ENCODE measurements at regions not wholly inside any gene's neighbourhood (a gene's known extent, or its start where the extent isn't known, plus 50 kb on each side); places are given as distances from the start of the nearest gene placed in this dataset.

DNA sequence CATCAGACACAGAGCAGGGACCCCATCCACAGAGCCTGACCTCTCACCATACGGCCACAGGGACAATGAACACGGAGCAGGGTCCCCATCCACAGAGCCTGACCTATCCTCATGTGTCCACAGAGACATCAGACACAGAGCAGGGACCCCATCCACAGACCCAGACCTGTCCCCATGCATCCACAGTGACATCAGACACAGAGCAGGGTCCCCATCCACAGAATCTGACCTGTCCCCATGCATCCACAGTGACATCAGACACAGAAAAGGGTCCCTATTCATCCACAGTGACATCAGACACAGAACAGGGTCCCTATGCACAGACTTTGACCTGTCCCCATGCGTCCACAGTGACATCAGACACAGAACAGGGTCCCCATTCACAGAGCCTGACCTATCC, 325.1 kb upstream of the RAB6C start:
- no peak for DNase-seq (ENCODE audit: low read depth, low spot score)

DNA sequence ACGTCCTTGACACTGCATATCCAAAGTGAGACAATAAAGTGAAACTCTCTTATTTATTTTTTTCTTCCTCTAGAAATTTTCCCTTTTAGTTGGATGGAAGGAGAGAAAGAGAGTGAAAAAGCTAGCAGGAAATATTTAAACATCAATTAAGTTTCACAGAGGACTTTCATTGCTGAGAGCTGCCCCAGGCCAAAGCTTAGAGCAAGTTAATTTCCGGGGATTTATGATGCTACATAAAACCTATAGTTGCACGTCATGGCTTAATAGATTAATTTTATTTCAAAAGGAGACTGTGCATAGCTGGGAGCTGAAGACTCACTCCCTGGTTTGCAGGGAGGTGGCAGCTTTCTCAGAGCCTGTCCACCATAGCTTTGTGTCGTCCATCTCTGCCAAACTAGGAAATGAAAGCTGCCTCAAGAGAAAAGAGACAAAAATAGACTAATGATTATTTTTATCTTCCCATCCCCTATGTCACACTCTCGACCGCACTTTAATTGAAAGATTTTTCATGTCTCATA, 323.3 kb upstream of the RAB6C start:
- no peak for DNase-seq (ENCODE audit: low read depth, low spot score)

DNA sequence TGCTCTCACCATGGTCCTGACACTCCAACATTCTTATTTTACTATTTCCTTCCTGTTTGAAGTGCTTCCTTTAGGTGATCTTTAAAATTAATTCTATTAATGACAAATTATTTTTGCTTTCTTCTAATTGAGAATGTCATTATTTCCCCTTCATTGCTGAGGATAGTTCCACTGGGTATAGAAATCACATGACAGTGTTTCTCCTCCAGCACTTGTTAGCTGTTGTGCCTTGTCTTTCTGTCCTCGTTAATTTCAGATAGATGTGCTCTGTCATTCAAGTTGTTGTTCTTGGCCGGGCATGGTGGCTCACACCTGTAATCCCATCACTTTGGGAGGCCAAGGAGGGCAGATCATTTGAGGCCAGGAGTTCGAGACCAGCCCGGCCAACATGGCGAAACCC, 321.0 kb upstream of the RAB6C start:
- DNase-seq (ENCODE audit: low read depth, low spot score) = no peak

DNA sequence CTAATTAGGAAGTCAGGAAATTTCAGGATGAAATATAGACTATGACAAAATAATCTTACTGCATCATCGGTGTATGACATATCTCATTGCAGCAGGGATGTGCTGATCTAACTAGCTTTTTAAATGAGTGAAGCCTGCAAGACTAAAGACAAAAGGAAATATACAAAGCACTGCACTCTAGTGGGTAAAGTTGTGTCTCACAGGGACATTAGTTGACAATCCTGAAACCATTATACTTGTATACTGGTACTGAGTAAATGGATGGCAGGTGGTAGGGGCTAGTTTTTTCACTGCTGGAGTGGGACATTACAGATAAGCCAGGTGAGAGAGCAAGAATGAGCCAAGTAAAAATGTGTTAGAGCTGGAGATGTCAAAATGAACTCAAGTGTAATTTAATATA, 317.5 kb upstream of the RAB6C start:
- no peak for DNase-seq (ENCODE audit: low read depth, low spot score)

GRCh38 chr2:129667577-129667976, 311.9 kb upstream of the RAB6C start:
- no peak for DNase-seq (ENCODE audit: low read depth, low spot score)

DNA sequence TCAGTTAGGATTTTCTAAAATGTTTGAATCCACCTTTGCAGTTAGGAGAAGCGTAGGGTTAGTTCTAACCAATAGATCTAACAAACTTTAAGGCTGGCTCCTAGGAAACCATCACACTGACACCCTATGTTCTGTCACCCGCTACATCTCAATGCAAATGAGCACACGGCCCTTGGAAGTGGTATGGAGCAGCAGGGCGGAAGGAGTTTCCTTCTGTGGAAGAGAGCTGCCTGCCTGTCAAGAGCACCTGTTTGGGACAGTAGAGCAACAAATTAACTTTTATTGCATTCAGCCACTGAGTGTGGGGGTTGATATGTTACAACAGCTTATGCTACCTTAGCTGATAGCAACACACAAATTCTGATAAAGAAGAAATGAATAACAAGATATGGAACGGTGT, 306.9 kb upstream of the RAB6C start:
- no peak for DNase-seq (ENCODE audit: low read depth, low spot score)

- no peak for DNase-seq (ENCODE audit: low read depth, low spot score)
Observed at GRCh38 chr2:129673234-129673633, 306.2 kb upstream of the RAB6C start.

- no peak for DNase-seq (ENCODE audit: low read depth, low spot score)
Observed at GRCh38 chr2:129673847-129674711, 305.4 kb upstream of the RAB6C start.

GRCh38 chr2:129678751-129679150, 300.7 kb upstream of the RAB6C start:
- no peak for DNase-seq (ENCODE audit: low read depth, low spot score)

- DNase-seq (ENCODE audit: low read depth, low spot score) = no peak
Observed at GRCh38 chr2:129681788-129682187, 297.7 kb upstream of the RAB6C start.

DNA sequence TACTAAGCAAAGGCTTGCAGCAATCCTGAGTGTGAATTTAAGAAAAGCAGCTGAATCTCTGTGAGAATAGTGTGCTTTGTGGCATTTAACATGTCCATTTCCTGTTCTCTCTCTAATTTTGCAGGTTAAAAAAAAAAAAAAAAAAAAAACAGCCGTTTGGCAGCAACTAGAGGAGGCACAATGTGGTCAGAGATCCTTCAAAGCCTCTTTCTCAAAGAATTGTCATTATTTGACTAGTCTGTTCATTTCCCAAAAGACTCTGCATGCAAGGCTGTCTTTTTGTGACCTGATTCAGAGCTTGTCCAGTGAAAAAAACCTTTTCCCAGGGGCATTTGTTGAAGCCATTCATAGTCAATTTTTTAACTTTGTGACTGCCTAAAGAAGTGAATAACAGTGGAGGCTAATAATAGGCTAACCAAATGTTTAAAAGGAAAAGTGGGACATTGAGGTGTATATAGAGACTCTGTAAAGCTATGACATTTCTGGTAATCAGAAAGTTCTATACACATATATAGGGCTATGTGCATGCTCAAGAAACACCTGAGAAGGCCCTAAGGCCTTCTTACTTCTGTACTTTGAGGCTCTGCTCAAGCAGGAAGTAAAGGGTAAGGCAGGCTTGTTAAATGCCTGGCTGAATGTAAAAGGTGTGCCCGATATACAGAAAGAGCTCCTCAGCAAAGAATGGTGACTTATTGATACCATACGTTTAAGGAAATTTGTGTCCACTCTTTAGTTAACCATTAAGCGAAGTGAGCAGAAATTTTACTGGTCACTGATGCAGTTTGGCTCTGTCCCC, 289.6 kb upstream of the RAB6C start:
- no peak for DNase-seq (ENCODE audit: low read depth, low spot score)

DNA sequence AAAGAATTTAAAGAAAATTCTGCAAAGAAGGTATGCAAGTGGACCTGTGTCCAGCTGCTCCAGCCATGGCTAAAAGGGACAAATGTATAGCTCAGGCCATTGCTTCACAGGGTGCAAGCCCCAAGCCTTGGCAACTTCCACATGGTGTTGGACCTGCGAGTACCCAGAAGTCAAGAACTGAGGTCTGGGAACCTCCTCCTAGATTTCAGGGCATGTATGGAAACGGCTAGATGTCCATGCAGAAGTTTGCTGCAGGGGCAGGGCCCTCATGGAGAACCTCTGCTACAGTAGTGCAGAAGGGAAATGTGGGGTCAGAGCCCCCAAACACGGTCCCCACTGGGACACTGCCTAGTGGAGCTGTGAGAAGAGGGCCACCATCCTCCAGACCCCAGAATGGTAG, 284.0 kb upstream of the RAB6C start:
- no peak for DNase-seq (ENCODE audit: low read depth, low spot score)

DNA sequence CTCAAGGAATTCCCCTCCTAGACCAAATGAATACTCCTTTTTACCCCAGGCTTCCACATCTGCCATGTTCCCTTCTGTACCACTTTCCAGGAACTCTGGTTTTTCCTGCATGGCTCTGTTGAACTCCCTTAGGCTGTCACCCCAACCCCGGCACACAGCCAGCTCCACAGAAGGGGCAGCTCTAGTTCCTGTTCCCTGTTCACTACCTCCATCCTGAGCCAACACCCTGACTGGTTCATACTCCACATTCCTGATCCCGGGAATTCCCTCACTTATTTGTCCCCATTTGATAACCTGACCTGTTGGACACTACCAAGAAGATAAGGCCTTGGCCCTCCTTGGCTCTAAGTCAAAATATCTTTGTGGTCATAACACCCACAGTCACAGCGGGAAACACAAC, 280.9 kb upstream of the RAB6C start:
- no peak for DNase-seq (ENCODE audit: low read depth, low spot score)

GRCh38 chr2:129699781-129700573, 279.5 kb upstream of the RAB6C start:
- DNase-seq (ENCODE audit: low read depth, low spot score) = no peak

DNA sequence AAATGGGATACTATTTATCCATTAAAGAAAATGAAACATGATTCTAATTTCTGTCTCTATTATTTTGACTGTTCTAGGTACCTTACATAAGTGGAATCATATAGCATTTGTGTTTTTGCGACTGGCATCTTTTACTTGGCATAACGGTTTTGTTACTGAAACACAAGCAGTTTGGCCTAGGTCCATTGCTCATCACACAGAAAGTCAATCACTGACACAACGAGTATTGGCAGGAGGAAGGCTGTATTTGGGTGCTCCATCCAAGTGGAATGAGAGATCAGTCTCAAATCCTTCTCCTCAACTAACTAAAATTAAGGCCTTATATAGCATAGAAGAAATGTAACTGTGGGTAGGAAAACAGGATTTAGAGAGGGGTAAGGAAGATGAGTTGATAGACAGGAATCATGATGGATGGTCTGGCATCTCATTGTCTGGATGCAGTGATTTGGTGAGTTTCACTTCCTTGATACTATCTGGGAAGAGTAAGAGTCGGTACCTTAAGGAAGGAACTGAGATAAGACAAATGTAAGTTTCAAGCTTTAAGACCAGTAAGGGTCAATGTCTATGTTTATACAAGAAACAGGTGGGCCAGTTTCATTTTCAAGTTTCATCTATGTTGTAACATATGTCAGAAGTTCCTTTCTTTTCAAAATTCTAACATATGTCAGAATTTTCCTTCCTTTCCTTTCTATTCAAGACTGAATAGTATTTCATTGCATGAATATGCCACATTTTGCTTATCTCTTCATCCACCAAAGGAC, 276.9 kb upstream of the RAB6C start:
- no peak for DNase-seq (ENCODE audit: low read depth, low spot score)

DNA sequence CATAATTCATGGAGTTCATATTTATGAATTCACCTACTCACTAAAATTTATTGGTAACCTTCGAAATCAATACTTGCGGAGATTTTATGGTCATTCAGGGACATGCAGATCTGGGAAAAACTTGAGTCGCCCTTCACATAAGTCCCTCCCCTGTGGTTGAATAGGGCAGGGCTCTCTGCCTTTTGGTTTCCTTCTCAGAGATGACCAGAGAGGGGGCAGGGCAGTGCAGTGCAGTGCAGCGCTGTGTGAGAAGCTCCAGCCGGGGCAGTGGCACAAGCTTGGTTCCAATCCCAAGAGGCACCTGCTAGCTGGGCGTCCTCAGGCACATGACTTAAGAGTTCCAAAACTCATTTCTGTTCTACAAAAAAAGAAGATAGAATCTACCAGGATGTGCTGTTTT, 274.4 kb upstream of the RAB6C start:
- no peak for DNase-seq (ENCODE audit: low read depth, low spot score)

DNA sequence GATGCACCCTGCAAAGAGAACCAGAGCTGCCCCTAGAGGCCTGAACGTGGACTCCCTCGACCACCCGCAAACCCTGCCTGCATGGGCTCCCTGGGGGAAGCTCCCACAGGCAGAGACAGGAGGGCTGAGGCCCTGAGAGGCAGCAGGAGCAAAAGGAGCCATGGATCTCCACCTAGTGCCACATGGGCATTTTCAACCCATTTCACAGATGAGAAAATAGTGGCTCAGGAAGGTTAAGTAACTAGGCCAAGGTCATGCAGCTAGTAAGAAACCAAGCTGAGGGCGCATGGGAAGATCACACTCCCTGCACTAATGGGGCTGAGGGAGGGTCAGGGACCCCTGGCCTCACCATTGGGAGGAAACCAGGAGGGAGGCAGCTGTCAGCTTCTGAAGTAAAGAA, 271.7 kb upstream of the RAB6C start:
- DNase-seq (ENCODE audit: low read depth, low spot score) = no peak

GRCh38 chr2:129708221-129708967, 271.1 kb upstream of the RAB6C start:
- DNase-seq (ENCODE audit: low read depth, low spot score) = no peak

- no peak for DNase-seq (ENCODE audit: low read depth, low spot score)
Observed at GRCh38 chr2:129709001-129709955, 270.2 kb upstream of the RAB6C start.
